ENCODE measurements at regions not wholly inside any gene's neighbourhood (a gene's known extent, or its start where the extent isn't known, plus 50 kb on each side); places are given as distances from the start of the nearest gene placed in this dataset.
"Not testable (repeated sequence)": the region's sequence is repeated elsewhere in the genome, so short reads cannot be mapped to it uniquely, and the experiment has no call there.

GRCh38 chr14:44609876-44610510, 102.9 kb upstream of the FSCB start:
- no peak for DNase-seq

DNA sequence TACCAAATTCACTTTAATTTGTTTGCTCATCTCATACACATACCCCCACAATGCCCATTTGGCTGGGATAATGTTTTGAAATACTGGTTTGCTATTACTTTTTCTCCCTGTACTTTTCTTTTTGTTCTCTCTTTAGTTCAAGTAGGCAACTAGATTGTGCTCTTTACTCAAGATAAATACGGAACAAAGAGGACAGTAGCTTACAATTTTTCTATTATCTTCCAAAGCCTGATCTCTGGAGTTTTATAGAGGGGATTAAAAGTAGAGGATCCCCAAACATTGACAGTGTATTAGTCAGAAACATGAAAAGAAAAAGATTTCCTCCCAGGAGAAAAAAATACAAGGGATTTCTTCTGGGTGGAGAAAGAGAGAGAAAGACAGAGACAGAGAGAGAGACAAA, 102.1 kb upstream of the FSCB start:
- DNase-seq: no peak

- no peak for DNase-seq
These were observed 100.6 kb upstream of the FSCB start for GRCh38 chr14:44607701-44608100.

- DNase-seq: no peak
These were observed 99.5 kb upstream of the FSCB start for GRCh38 chr14:44606576-44606975.

- DNase-seq: not testable (repeated sequence)
These were observed 94.2 kb upstream of the FSCB start for GRCh38 chr14:44601266-44601665.

DNA sequence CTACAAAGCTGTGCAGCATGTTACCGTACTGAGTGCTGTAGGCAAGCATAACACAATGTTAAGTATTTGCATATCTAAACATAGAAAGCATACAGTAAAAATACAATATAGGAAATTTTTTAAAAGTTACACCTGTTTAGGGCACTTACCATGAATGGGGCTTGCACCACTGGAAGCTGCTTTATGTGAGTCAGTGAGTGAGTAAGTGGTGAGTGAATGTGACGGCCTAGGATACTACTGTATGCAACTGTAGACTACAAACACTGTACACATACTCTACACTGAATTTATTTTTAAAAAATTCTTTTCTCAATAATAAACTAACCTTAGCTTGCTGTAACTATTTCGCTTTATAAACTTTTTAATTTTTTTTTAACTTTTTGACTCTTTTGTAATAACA, 82.1 kb upstream of the FSCB start:
- DNase-seq: no peak

DNA sequence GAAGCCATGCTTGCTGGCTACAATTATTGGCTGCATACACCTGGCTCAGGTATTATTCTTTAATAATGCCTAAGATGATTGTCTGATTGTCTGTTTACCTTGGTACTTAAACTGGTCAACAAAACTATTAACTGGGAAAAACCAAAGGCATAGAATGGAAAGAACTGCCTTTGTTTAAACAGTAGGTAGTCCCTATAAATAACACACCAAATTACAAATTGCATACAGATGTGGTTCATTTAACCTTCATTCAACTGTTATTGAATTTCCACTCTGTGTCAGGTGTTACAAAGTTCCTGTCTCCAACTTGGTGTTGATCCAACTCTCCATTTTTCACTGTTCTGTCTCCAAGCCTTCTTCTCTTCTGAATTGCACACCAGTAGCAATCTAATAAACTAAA, 79.8 kb upstream of the FSCB start:
- DNase-seq: peak; percentile 52

- no peak for DNase-seq
These were observed 69.3 kb upstream of the FSCB start for GRCh38 chr14:44576356-44576755.

- no peak for DNase-seq
These were observed 60.9 kb upstream of the FSCB start for GRCh38 chr14:44567997-44568396.

- DNase-seq: no peak
These were observed 58.9 kb upstream of the FSCB start for GRCh38 chr14:44565968-44566367.

GRCh38 chr14:44564908-44565307, 57.8 kb upstream of the FSCB start:
- DNase-seq: no peak

All from NCI-H1436 (cell line).